K562 (cell line): ENCODE measurements at regions not wholly inside any gene's neighbourhood (a gene's known extent, or its start where the extent isn't known, plus 50 kb on each side); places are given as distances from the start of the nearest gene placed in this dataset.

ENCODE experiments used
- LEF1 ChIP-seq: fragments of 450-650 bp; IDR thresholded peaks from 2 replicates; pipeline ENCODE4 v1.6.1; 2016; ENCODE audit warnings: mild to moderate bottlenecking
- ZNF133 ChIP-seq: fragments of 250-450 bp; sonication (Bioruptor Pico); IDR thresholded peaks from 2 replicates; pipeline ENCODE4 v1.4.0; 2020; ENCODE audit warnings: mild to moderate bottlenecking
- TF ChIP-seq, protein P1 (sequence below), 2 experiments: fragments of 450-650 bp; formaldehyde crosslinking in 1 of 2; IDR thresholded peaks; 2 replicates each; pipeline versions ENCODE4 v1.4.0 to v1.6.1; 2014 to 2020; ENCODE audit warnings: mild to moderate bottlenecking in 2 of 2, borderline replicate concordance in 1 of 2, low read depth in 1 of 2
- TF ChIP-seq, protein P2 (sequence below): sonication (generic); formaldehyde crosslinking; IDR thresholded peaks from 2 replicates; pipeline ENCODE4 v1.8.1; 2023; ENCODE audit warnings: mild to moderate bottlenecking, missing genetic modification reagents
- TF ChIP-seq, protein P3 (sequence below), 3 experiments: IDR thresholded peaks in 2 of 3; conservative IDR thresholded peaks in 1 of 3; 2 replicates each; pipeline ENCODE4 v1.5.1; 2011 to 2012; ENCODE audit warnings: low read length in 3 of 3, mild to moderate bottlenecking in 3 of 3, control low read depth in 2 of 3, improper control_type of control experiment in 1 of 3, inconsistent platforms in 1 of 3, low read depth in 1 of 3, mixed read lengths in 1 of 3, moderate library complexity in 1 of 3; ENCODE audit not compliant: insufficient read depth in 2 of 3
- TF ChIP-seq, protein P4 (sequence below): fragments of 450-650 bp; formaldehyde crosslinking; IDR thresholded peaks from 2 replicates; pipeline ENCODE4 v1.4.0; 2020; ENCODE audit warnings: mild to moderate bottlenecking

DNA sequence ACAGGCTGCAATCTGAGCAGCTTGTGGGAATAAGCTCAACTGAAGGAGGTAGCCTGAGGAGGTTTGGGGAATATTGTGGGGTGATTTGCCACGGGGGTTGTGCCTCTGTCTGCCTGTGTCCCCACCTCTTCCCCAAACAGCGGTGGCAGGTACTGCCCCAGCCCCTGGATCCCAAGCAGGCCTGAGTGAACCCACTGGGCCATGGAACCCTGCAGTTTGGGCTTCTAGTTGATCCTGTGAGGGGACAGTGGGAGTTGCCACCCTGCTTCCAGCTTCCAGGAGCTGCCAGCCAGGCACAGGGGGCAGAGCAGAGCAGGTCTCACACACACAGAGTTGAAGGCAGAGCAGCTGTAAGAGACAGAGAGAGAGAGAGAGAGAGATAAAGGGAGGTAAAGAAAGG is 97.4 kb downstream of the PJA1 start:
- TF ChIP-seq, protein P1, sequence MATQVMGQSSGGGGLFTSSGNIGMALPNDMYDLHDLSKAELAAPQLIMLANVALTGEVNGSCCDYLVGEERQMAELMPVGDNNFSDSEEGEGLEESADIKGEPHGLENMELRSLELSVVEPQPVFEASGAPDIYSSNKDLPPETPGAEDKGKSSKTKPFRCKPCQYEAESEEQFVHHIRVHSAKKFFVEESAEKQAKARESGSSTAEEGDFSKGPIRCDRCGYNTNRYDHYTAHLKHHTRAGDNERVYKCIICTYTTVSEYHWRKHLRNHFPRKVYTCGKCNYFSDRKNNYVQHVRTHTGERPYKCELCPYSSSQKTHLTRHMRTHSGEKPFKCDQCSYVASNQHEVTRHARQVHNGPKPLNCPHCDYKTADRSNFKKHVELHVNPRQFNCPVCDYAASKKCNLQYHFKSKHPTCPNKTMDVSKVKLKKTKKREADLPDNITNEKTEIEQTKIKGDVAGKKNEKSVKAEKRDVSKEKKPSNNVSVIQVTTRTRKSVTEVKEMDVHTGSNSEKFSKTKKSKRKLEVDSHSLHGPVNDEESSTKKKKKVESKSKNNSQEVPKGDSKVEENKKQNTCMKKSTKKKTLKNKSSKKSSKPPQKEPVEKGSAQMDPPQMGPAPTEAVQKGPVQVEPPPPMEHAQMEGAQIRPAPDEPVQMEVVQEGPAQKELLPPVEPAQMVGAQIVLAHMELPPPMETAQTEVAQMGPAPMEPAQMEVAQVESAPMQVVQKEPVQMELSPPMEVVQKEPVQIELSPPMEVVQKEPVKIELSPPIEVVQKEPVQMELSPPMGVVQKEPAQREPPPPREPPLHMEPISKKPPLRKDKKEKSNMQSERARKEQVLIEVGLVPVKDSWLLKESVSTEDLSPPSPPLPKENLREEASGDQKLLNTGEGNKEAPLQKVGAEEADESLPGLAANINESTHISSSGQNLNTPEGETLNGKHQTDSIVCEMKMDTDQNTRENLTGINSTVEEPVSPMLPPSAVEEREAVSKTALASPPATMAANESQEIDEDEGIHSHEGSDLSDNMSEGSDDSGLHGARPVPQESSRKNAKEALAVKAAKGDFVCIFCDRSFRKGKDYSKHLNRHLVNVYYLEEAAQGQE (IDR thresholded peaks at IDR 0.05; ENCODE audit: borderline replicate concordance), result no peak
- TF ChIP-seq, protein P1 (CRISPR knock-in tag; IDR thresholded peaks at IDR 0.05; ENCODE audit: low read depth), result no peak
- TF ChIP-seq, protein P2, sequence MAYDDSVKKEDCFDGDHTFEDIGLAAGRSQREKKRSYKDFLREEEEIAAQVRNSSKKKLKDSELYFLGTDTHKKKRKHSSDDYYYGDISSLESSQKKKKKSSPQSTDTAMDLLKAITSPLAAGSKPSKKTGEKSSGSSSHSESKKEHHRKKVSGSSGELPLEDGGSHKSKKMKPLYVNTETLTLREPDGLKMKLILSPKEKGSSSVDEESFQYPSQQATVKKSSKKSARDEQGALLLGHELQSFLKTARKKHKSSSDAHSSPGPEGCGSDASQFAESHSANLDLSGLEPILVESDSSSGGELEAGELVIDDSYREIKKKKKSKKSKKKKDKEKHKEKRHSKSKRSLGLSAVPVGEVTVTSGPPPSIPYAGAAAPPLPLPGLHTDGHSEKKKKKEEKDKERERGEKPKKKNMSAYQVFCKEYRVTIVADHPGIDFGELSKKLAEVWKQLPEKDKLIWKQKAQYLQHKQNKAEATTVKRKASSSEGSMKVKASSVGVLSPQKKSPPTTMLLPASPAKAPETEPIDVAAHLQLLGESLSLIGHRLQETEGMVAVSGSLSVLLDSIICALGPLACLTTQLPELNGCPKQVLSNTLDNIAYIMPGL, result no peak
- TF ChIP-seq LEF1 (no peak), ZNF133 (no peak)
- TF ChIP-seq, protein P3, sequence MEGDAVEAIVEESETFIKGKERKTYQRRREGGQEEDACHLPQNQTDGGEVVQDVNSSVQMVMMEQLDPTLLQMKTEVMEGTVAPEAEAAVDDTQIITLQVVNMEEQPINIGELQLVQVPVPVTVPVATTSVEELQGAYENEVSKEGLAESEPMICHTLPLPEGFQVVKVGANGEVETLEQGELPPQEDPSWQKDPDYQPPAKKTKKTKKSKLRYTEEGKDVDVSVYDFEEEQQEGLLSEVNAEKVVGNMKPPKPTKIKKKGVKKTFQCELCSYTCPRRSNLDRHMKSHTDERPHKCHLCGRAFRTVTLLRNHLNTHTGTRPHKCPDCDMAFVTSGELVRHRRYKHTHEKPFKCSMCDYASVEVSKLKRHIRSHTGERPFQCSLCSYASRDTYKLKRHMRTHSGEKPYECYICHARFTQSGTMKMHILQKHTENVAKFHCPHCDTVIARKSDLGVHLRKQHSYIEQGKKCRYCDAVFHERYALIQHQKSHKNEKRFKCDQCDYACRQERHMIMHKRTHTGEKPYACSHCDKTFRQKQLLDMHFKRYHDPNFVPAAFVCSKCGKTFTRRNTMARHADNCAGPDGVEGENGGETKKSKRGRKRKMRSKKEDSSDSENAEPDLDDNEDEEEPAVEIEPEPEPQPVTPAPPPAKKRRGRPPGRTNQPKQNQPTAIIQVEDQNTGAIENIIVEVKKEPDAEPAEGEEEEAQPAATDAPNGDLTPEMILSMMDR (IDR thresholded peaks at IDR 0.05 in 2 of 3, conservative IDR thresholded peaks at IDR 0.05 in 1 of 3; ENCODE audit: insufficient read depth in 2 of 3, low read depth in 1 of 3, low read length in 3 of 3), result no peak
- TF ChIP-seq, protein P4, sequence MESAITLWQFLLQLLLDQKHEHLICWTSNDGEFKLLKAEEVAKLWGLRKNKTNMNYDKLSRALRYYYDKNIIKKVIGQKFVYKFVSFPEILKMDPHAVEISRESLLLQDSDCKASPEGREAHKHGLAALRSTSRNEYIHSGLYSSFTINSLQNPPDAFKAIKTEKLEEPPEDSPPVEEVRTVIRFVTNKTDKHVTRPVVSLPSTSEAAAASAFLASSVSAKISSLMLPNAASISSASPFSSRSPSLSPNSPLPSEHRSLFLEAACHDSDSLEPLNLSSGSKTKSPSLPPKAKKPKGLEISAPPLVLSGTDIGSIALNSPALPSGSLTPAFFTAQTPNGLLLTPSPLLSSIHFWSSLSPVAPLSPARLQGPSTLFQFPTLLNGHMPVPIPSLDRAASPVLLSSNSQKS (CRISPR knock-in tag), result no peak
